Neural progenitor cell (in vitro differentiated cells): ENCODE measurements at regions not wholly inside any gene's neighbourhood (a gene's known extent, or its start where the extent isn't known, plus 50 kb on each side); places are given as distances from the start of the nearest gene placed in this dataset.
A peak's percentile ranks its signal among the peaks of the same experiment; 100 is the strongest.

ENCODE experiments used
- DNase-seq: peaks from one replicate; pipeline ENCODE4 v3.0.0-alpha.2; 2016; ENCODE audit warnings: low spot score
- H2AFZ ChIP-seq: fragments of 200-600 bp; sonication (generic); replicated peaks from 2 replicates; pipeline ENCODE4 v1.6.1; 2016; ENCODE audit warnings: antibody characterized with exemption
- H3F3A ChIP-seq: fragments of 200-600 bp; sonication (generic); 2 replicates; pipeline ENCODE4 v1.6.1; 2016; ENCODE audit warnings: antibody characterized with exemption, low read depth
- H3K27ac ChIP-seq: fragments of 200-600 bp; sonication (generic); 2 replicates; pipeline ENCODE4 v1.5.1; 2016; ENCODE audit warnings: mild to moderate bottlenecking
- H3K27me3 ChIP-seq: fragments of 200-600 bp; sonication (generic); 2 replicates; pipeline ENCODE4 v1.6.1; 2016; ENCODE audit warnings: mild to moderate bottlenecking, moderate library complexity
- H3K36me3 ChIP-seq: fragments of 200-600 bp; sonication (generic); 2 replicates; pipeline ENCODE4 v1.5.1; 2016
- H3K4me1 ChIP-seq: fragments of 200-600 bp; sonication (generic); 2 replicates; pipeline ENCODE4 v1.6.1; 2016; ENCODE audit warnings: mixed run types
- H3K4me2 ChIP-seq: fragments of 200-600 bp; sonication (generic); 2 replicates; pipeline ENCODE4 v1.6.1; 2016
- H3K4me3 ChIP-seq: fragments of 200-600 bp; sonication (generic); 2 replicates; pipeline ENCODE4 v1.5.1; 2016
- H3K79me2 ChIP-seq: fragments of 200-600 bp; sonication (generic); 2 replicates; pipeline ENCODE4 v1.6.1; 2016; ENCODE audit warnings: low read depth
- H3K9ac ChIP-seq: fragments of 200-600 bp; sonication (generic); 2 replicates; pipeline ENCODE4 v1.6.1; 2016
- H3K9me3 ChIP-seq: fragments of 200-600 bp; sonication (generic); 2 replicates; pipeline ENCODE4 v1.5.1; 2016; ENCODE audit warnings: low read depth
- H4K20me1 ChIP-seq: fragments of 200-600 bp; sonication (generic); 2 replicates; pipeline ENCODE4 v1.6.1; 2016; ENCODE audit warnings: low read depth
- H3K27ac Mint-ChIP-seq: 3 replicates; pipeline ENCODE4 v1.8.0; 2021; ENCODE audit warnings: mixed read lengths
- H3K27me3 Mint-ChIP-seq: 2 replicates; pipeline ENCODE4 v1.8.0; 2022; ENCODE audit warnings: low read depth, mild to moderate bottlenecking, inconsistent platforms, moderate library complexity, mixed read lengths; ENCODE audit not compliant: insufficient read depth
- H3K36me3 Mint-ChIP-seq: 3 replicates; pipeline ENCODE4 v1.8.0; 2021; ENCODE audit warnings: mixed read lengths
- H3K4me1 Mint-ChIP-seq: 3 replicates; pipeline ENCODE4 v1.8.0; 2021; ENCODE audit warnings: mixed read lengths
- H3K4me3 Mint-ChIP-seq: 3 replicates; pipeline ENCODE4 v1.8.0; 2021; ENCODE audit warnings: mild to moderate bottlenecking, moderate library complexity, mixed read lengths
- H3K9me3 Mint-ChIP-seq: 3 replicates; pipeline ENCODE4 v1.8.0; 2020; ENCODE audit warnings: mixed read lengths
- CTCF ChIP-seq: fragments of 200-600 bp; sonication (generic); IDR thresholded peaks from 2 replicates; pipeline ENCODE4 v1.5.1; 2017; ENCODE audit warnings: antibody characterized with exemption, mild to moderate bottlenecking
- EZH2 ChIP-seq: fragments of 200-600 bp; sonication (generic); IDR thresholded peaks from 2 replicates; pipeline ENCODE4 v1.6.1; 2017; ENCODE audit warnings: antibody characterized with exemption, mild to moderate bottlenecking, moderate library complexity
- EZH2phosphoT487 ChIP-seq: fragments of 200-600 bp; sonication (generic); IDR thresholded peaks from 2 replicates; pipeline ENCODE4 v1.6.1; 2017; ENCODE audit warnings: antibody characterized with exemption

GRCh38 chr15:62264196-62264595 lies 99.1 kb upstream of the C2CD4B start:
- H3K4me3 Mint-ChIP-seq = no peak overlapping the region
- Histone ChIP-seq H4K20me1 (no peaks in the 10 kb centered on the region), H3K27me3 (no peaks in the 10 kb centered on the region), H3K4me3 (no peak overlapping the region), H3K79me2 (no peaks in the 10 kb centered on the region), H2AFZ (no peak overlapping the region), H3K4me2 (no peak overlapping the region), H3K36me3 (no peaks in the 10 kb centered on the region), H3K9ac (no peak overlapping the region), H3F3A (no peaks in the 10 kb centered on the region), H3K4me1 (no peaks in the 10 kb centered on the region), H3K9me3 (no peaks in the 10 kb centered on the region), H3K27ac (no peak overlapping the region)
- H3K27me3 Mint-ChIP-seq = peaks cover 5% of the 10 kb centered on the region
- DNase-seq = no peak
- no peak overlapping the region for H3K27ac Mint-ChIP-seq
- TF ChIP-seq EZH2 (no peak), CTCF (no peak), EZH2phosphoT487 (no peak)
- H3K36me3 Mint-ChIP-seq = no peaks in the 10 kb centered on the region
- no peaks in the 10 kb centered on the region for H3K4me1 Mint-ChIP-seq
- peaks cover 62% of the 10 kb centered on the region for H3K9me3 Mint-ChIP-seq

DNA sequence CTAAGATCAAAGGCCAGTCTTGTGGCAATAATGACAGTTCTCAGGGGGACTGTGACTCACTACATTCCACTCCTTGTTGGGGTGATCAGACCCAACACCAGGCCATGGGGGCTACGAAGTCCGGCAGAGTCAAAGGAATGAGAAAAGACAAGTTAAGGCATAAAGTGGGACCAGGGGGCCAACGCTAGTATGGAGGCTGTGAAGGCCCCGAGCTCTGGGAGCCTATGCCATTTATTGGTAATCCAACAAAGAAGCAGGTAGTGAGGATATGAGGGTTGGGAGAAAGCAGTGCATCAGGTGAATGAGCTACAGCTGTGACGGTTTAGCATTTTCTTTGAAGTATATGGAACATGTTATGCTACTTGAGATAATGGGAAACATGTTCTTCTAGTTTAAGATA lies 104.4 kb upstream of the C2CD4B start:
- peaks cover 2% of the 10 kb centered on the region for H3K36me3 Mint-ChIP-seq
- no peak overlapping the region for H3K4me3 ChIP-seq
- no peak overlapping the region for H3K9ac ChIP-seq
- no peaks in the 10 kb centered on the region for H3K4me1 ChIP-seq
- no peak overlapping the region for H3K27ac Mint-ChIP-seq
- no peaks in the 10 kb centered on the region for H4K20me1 ChIP-seq
- H3K36me3 ChIP-seq = no peaks in the 10 kb centered on the region
- H3K9me3 Mint-ChIP-seq = peaks cover 42% of the 10 kb centered on the region
- peaks cover 3% of the 10 kb centered on the region for H3K27me3 Mint-ChIP-seq
- H3K4me3 Mint-ChIP-seq = no peak overlapping the region
- no peaks in the 10 kb centered on the region for H3K9me3 ChIP-seq
- no peak overlapping the region for H3K27ac ChIP-seq
- H3F3A ChIP-seq = no peaks in the 10 kb centered on the region
- no peak for TF ChIP-seq EZH2
- no peak for TF ChIP-seq CTCF
- TF ChIP-seq EZH2phosphoT487 = no peak
- H3K79me2 ChIP-seq = no peaks in the 10 kb centered on the region
- peak; percentile 18 for DNase-seq
- no peak overlapping the region for H3K4me2 ChIP-seq
- no peaks in the 10 kb centered on the region for H3K27me3 ChIP-seq
- no peak overlapping the region for H2AFZ ChIP-seq
- no peaks in the 10 kb centered on the region for H3K4me1 Mint-ChIP-seq

- H3K27me3 ChIP-seq = no peaks in the 10 kb centered on the region
- no peak overlapping the region for H3K4me3 ChIP-seq
- no peak overlapping the region for H2AFZ ChIP-seq
- H3K4me2 ChIP-seq = no peak overlapping the region
- Mint-ChIP-seq H3K27ac (no peak overlapping the region), H3K9me3 (peaks cover 40% of the 10 kb centered on the region), H3K27me3 (peaks cover 3% of the 10 kb centered on the region), H3K36me3 (peaks cover 2% of the 10 kb centered on the region), H3K4me3 (no peak overlapping the region), H3K4me1 (no peaks in the 10 kb centered on the region)
- H3K36me3 ChIP-seq = no peaks in the 10 kb centered on the region
- no peak overlapping the region for H3K27ac ChIP-seq
- no peaks in the 10 kb centered on the region for H3K9me3 ChIP-seq
- no peak for DNase-seq
- H3F3A ChIP-seq = no peaks in the 10 kb centered on the region
- no peaks in the 10 kb centered on the region for H3K4me1 ChIP-seq
- H4K20me1 ChIP-seq = no peaks in the 10 kb centered on the region
- no peak for TF ChIP-seq EZH2phosphoT487
- TF ChIP-seq EZH2 = no peak
- no peak for TF ChIP-seq CTCF
- no peak overlapping the region for H3K9ac ChIP-seq
- H3K79me2 ChIP-seq = no peaks in the 10 kb centered on the region
These were observed 105.3 kb upstream of the C2CD4B start for GRCh38 chr15:62270216-62270921.
